IPS-NIHi11 (cell line): ENCODE measurements at regions not wholly inside any gene's neighbourhood (a gene's known extent, or its start where the extent isn't known, plus 50 kb on each side); places are given as distances from the start of the nearest gene placed in this dataset.

Experiments used
- DNase-seq: peaks from one replicate; pipeline ENCODE4 v3.0.0; 2012; ENCODE audit warnings: mixed read lengths, low spot score

DNA sequence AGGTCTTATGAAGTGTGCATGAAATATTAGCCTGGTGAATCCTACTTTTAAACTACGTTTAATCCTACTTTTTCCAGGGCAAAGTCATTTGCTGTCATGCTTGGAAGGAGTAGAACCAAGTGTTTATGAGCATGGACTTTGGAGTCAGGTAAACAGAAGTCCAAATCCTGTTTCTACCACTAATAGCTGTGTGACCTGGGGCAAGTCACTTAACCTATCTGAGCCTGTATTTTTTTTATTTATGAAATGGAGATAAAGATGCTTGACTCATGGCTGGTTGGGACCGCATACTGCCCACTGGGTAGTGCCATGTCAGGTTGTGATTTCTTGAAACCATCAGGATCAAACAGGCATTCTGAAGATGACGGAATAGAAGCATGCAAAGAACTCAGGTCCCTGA, 249.6 kb downstream of the BAMBI start:
- no peak for DNase-seq

DNA sequence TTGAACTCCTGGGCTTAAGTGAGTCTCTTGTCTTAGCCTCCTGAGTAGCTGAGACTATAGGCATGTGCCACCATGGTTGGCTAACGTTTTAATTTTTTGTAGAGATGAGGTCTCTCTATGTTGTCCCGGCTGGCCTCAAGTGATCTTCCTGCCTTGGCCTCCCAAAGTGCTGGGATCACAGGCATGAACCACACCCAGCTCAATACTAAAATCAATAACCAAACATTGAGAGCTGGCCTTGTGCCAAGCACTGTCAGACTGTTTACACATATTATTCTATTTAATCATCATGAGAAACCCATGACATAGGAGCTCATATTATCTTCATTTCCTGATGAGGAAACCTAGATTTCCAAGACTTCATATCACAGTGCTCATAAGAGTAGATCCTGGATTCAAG, 251.2 kb downstream of the BAMBI start:
- no peak for DNase-seq

- no peak for DNase-seq
Observed at GRCh38 chr10:28929942-28930341, 252.6 kb downstream of the BAMBI start.

- no peak for DNase-seq
Observed at GRCh38 chr10:28930514-28931495, 253.5 kb downstream of the BAMBI start.

DNA sequence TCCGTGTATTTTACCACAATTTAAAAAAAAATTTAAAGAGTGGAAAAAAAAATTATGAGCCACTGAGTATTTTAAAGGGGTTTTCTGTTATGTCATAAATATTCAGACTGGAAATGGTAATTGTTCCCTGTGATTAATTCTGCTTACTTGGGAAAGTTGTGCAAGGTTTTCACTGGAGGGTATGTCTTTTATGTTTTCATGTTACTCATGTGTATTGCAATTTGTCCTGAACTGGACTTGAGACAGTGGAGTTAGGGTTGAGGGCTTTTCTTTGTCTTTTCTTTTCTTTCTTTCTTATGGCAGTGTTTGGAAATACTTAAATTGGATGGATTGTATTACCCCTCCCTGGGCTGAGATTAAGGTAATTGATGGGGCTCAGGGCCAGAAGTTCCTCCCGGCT, 257.7 kb downstream of the BAMBI start:
- no peak for DNase-seq

- DNase-seq: no peak
Observed at GRCh38 chr10:28937959-28938358, 260.6 kb downstream of the BAMBI start.

- no peak for DNase-seq
Observed at GRCh38 chr10:28938745-28939144, 261.4 kb downstream of the BAMBI start.

DNA sequence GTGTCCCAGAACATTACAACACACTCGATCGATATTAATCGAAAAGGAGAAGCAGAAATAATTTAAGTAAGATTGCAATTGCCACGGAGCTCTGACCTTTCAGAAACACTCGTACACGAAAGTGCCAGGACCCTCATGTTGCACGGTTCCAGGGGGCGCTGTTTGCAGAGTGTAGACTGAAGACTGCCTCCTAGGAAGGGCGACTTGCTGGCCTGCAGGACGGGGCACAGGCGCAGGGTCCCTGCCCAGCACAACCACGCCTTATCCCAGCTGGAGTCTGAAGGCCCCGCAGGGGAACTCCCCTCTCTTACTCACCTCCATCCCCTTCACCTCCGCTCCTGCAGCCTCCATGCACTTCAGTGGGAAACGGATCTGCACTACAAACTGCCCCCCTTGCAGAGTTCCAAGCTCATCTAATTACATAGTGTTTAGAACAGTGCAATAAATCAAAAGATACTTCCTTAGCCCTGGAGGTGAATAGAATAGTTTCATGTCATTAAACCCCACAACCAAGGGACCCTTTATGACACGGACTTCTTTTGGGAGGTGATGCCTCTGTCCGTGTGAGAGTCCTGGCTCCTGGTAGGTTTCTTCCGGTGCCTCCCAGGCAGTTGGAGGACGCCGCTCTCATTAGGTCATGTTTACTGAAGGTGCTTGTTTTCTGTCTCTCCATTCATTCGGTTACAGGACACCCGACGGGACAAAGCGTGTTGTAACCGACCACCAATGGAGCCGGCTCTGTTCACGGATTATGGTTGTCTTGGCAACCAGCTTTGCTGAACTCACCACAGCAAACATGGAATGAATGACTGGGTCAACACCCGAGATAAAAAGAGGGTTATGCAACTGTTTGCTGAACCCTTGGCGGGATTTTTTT, 262.2 kb downstream of the BAMBI start:
- peak; percentile 73 for DNase-seq

DNA sequence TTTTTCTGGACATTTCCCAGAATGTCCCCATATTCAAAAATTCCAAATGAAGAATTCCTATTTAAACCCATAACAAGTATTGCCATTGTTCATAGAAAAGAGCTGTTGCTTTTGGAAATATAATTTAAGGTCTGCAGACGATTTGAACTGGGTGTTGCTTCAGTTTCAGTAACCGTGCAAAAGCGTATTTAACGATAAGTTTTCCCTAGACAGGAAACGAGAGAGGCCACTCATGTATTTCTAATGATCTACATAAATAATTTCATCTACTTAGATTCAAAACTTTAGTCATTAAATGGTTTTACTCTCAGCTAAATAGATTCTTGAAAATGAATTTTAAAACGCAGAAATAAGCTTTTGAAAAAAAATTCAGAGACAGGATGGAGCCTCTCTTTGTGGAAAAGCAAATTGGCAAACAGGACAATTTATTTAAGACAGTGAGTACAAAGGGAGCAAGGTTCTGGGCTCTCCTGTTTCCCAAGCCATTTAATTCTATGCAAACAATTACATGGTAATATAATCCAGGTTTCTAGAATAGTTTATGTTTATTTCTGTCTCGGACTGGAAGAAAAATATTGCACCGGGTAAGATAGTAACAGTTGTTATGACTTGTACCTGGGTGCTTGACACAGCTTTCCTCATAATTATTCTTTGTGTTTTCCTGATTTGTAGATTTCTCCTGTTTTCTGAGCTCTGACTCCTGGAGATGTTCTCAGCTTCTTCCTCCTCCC, 263.0 kb downstream of the BAMBI start:
- no peak for DNase-seq

GRCh38 chr10:28942012-28942411, 264.7 kb downstream of the BAMBI start:
- DNase-seq: no peak

DNA sequence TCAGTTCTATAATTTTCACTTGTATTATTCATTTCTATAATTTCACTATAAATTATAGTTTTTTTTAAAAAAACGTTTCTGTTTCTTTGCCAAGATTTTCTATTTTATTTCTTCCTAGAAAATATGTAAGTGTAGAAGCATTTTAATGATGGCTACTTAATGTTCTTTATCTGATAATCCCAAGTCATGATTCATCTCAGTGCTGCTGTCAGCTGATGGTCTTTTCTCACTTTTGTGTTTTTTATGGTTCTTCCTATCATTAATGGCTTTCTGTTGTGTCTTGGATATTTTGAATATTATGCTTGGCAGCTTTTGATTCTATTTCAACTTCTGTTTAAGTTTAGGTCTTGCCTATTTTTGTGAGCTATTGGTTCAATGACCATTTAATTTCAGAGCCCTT, 268.6 kb downstream of the BAMBI start:
- DNase-seq: no peak

GRCh38 chr10:28946479-28946878, 269.2 kb downstream of the BAMBI start:
- DNase-seq: no peak

GRCh38 chr10:28947171-28947570, 269.9 kb downstream of the BAMBI start:
- no peak for DNase-seq

GRCh38 chr10:28948046-28948445, 270.7 kb downstream of the BAMBI start:
- no peak for DNase-seq

GRCh38 chr10:28949005-28950004, 272.0 kb downstream of the BAMBI start:
- no peak for DNase-seq

DNA sequence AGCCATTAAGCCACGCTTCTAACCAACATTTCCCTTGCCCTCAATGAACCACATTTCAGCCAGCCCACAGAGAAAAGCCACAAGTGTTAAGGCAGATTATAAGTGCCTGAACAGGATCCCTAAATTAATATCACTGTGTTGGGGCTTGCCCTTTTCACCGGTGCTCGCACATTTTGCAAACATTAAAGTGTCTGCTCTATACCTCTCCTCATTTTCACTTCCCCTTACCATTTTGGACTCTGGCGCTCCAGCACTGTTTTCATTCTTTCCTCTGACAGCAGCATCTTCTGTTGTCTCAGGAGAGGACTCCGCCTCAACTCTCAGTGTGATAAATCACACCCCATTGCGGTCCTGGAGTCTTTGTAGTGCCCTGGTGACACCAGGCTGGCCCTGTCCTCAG, 274.2 kb downstream of the BAMBI start:
- DNase-seq: no peak

- no peak for DNase-seq
Observed at GRCh38 chr10:28952523-28952922, 275.2 kb downstream of the BAMBI start.

- no peak for DNase-seq
Observed at GRCh38 chr10:28954211-28954610, 276.9 kb downstream of the BAMBI start.

DNA sequence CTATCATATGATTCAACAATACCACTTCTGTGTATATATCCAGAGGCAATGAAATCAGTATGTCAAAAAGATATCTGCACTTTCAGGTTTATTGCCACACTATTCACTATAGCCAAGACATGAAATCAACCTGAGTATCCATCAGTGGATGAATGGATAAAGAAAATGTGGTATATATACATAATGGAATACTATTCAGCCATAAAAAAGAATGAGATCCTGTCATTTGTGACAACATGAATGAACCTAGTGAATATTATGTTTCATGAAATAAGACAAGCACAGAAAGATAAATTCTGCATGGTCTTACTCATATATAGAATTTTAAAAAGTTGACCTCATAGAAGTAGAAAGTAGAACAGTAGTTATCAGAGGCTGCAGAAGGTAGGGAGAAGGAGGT, 281.1 kb downstream of the BAMBI start:
- no peak for DNase-seq

GRCh38 chr10:28959850-28960501, 282.7 kb downstream of the BAMBI start:
- no peak for DNase-seq
